ENCODE measurements at regions not wholly inside any gene's neighbourhood (a gene's known extent, or its start where the extent isn't known, plus 50 kb on each side); places are given as distances from the start of the nearest gene placed in this dataset.

- WGBS (ENCODE audit: extremely low coverage, insufficient read length, low lambda C conversion rate), result no CpG with 5 or more reads among the region's 5 CpGs
Observed at GRCh38 chr12:125766091-125766490, 700.9 kb downstream of the AACS start.

More at GRCh38 chr12:125766091-125766490, 700.9 kb downstream of the AACS start:
- H3K56ac ChIP-seq (ENCODE audit: insufficient read length, low read depth, low read length), result no peak overlapping the region
- Mint-ChIP-seq H3K27ac (no peak overlapping the region), H3K36me3 (ENCODE audit: insufficient read depth in 1 of 3, low read depth in 3 of 3) (no peaks in the 10 kb centered on the region), H3K4me1 (no peaks in the 10 kb centered on the region), H3K27me3 (ENCODE audit: low read depth) (peaks cover 1% of the 10 kb centered on the region), H3K4me3 (no peak overlapping the region), H3K9me3 (peaks cover 2% of the 10 kb centered on the region in 2 experiments; a peak in 3 of 5 replicates)
- no peaks in the 10 kb centered on the region for H3K9me3 ChIP-seq (ENCODE audit: control insufficient read depth, low read depth, low read length)
- H3K14ac ChIP-seq (ENCODE audit: insufficient read depth, low read length), result no peak overlapping the region
- H3K27me3 ChIP-seq (ENCODE audit: insufficient read depth, low read length), result no peaks in the 10 kb centered on the region
- no peaks in the 10 kb centered on the region for H3K23me2 ChIP-seq (ENCODE audit: insufficient read length, low read depth, low read length, poor library complexity, severe bottlenecking)
- no peak overlapping the region for H4K5ac ChIP-seq (ENCODE audit: insufficient read length, low read depth, low read length)
- H4K91ac ChIP-seq (ENCODE audit: insufficient read length, low read depth, low read length), result no peak overlapping the region
- H2AFZ ChIP-seq (ENCODE audit: low read length), result no peak overlapping the region
- H4K8ac ChIP-seq (replicated peaks; ENCODE audit: insufficient read length, low read depth, low read length), result no peak overlapping the region
- no peaks in the 10 kb centered on the region for H3K4me1 ChIP-seq (ENCODE audit: insufficient read depth, low read length)
- no peak overlapping the region for H2BK12ac ChIP-seq (ENCODE audit: insufficient read length, low read depth, low read length)
- H3K27ac ChIP-seq (ENCODE audit: insufficient read length, low read depth, low read length), result no peak overlapping the region
- H3K79me1 ChIP-seq (ENCODE audit: insufficient read depth, low read depth, low read length, poor library complexity, severe bottlenecking), result no peaks in the 10 kb centered on the region
- H3K4ac ChIP-seq (ENCODE audit: low read depth, low read length), result no peak overlapping the region
- H2BK120ac ChIP-seq (ENCODE audit: low read depth, low read length, poor library complexity, severe bottlenecking), result no peak overlapping the region
- H2BK15ac ChIP-seq (ENCODE audit: low read depth, low read length), result no peak overlapping the region
- no peak for DNase-seq
- H2BK20ac ChIP-seq (ENCODE audit: low read depth, low read length, poor library complexity, severe bottlenecking), result no peak overlapping the region
- H3K23ac ChIP-seq (ENCODE audit: insufficient read length, low read depth, low read length), result no peak overlapping the region
- no peak overlapping the region for H2AK5ac ChIP-seq (ENCODE audit: insufficient read length, low read length)
- no peak overlapping the region for H3T11ph ChIP-seq (ENCODE audit: low read length)
- TF ChIP-seq CTCF (conservative IDR thresholded peaks at IDR 0.05), result no peak
- no peaks in the 10 kb centered on the region for H3K79me2 ChIP-seq (ENCODE audit: insufficient read depth, low read length)
- H3K4me2 ChIP-seq (ENCODE audit: insufficient read depth, insufficient read length, low read length), result no peak overlapping the region
- no peak overlapping the region for H3K18ac ChIP-seq (ENCODE audit: insufficient read length, low read depth, low read length)
- no peak overlapping the region for H2BK5ac ChIP-seq (ENCODE audit: insufficient read length, low read length)
- H4K20me1 ChIP-seq (ENCODE audit: control insufficient read depth, insufficient read depth, insufficient read length), result no peaks in the 10 kb centered on the region
- H3K9ac ChIP-seq (ENCODE audit: extremely low read depth, insufficient read length, low read length), result no peak overlapping the region

Measured in H9 (cell line).